ENCODE measurements at regions not wholly inside any gene's neighbourhood (a gene's known extent, or its start where the extent isn't known, plus 50 kb on each side); places are given as distances from the start of the nearest gene placed in this dataset.
"Not testable (repeated sequence)": the region's sequence is repeated elsewhere in the genome, so short reads cannot be mapped to it uniquely, and the experiment has no call there.

- no peak for ATAC-seq (ENCODE audit: low FRiP score)
- no peak for DNase-seq (ENCODE audit: low spot score)
- TF ChIP-seq, protein P1, sequence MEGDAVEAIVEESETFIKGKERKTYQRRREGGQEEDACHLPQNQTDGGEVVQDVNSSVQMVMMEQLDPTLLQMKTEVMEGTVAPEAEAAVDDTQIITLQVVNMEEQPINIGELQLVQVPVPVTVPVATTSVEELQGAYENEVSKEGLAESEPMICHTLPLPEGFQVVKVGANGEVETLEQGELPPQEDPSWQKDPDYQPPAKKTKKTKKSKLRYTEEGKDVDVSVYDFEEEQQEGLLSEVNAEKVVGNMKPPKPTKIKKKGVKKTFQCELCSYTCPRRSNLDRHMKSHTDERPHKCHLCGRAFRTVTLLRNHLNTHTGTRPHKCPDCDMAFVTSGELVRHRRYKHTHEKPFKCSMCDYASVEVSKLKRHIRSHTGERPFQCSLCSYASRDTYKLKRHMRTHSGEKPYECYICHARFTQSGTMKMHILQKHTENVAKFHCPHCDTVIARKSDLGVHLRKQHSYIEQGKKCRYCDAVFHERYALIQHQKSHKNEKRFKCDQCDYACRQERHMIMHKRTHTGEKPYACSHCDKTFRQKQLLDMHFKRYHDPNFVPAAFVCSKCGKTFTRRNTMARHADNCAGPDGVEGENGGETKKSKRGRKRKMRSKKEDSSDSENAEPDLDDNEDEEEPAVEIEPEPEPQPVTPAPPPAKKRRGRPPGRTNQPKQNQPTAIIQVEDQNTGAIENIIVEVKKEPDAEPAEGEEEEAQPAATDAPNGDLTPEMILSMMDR (IDR thresholded peaks at IDR 0.05) = no peak
These were observed 160.3 kb downstream of the MTHFS start for GRCh38 chr15:79736435-79737000.

GRCh38 chr15:79738143-79738542 is 158.7 kb downstream of the MTHFS start:
- TF ChIP-seq, protein P1 (IDR thresholded peaks at IDR 0.05) = no peak
- ATAC-seq (ENCODE audit: low FRiP score) (no peak), DNase-seq (ENCODE audit: low spot score) (no peak)

GRCh38 chr15:79740561-79740960 is 156.3 kb downstream of the MTHFS start:
- ATAC-seq (ENCODE audit: low FRiP score) (no peak), DNase-seq (ENCODE audit: low spot score) (no peak)
- TF ChIP-seq, protein P1 (IDR thresholded peaks at IDR 0.05) = no peak

- ATAC-seq (ENCODE audit: low FRiP score) = no peak
- TF ChIP-seq, protein P1 (IDR thresholded peaks at IDR 0.05) = no peak
- no peak for DNase-seq (ENCODE audit: low spot score)
These were observed 153.8 kb downstream of the MTHFS start for GRCh38 chr15:79743032-79743431.

GRCh38 chr15:79744485-79744884 is 152.3 kb downstream of the MTHFS start:
- not testable (repeated sequence) for ATAC-seq (ENCODE audit: low FRiP score); DNase-seq (ENCODE audit: low spot score)

DNA sequence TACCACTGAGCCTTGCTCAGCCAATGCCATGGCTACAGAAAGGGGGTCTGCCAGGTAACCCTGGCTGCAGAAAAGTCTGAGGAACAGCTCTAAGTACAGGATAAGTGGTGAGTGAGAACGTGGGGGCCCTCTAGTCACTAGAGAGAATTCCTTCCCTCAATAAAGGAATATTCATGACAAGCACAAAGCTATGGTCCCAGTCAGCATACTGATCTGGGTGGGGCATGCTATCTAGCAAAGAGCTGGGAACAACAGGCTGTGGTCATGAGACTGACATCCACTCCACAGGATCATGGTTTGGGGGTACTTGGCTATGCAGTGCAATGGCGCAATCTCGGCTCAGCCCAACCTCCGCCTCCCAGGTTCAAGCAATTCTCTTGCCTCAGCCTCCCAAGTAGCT is 140.4 kb downstream of the MTHFS start:
- ATAC-seq (ENCODE audit: low FRiP score) = no peak

DNA sequence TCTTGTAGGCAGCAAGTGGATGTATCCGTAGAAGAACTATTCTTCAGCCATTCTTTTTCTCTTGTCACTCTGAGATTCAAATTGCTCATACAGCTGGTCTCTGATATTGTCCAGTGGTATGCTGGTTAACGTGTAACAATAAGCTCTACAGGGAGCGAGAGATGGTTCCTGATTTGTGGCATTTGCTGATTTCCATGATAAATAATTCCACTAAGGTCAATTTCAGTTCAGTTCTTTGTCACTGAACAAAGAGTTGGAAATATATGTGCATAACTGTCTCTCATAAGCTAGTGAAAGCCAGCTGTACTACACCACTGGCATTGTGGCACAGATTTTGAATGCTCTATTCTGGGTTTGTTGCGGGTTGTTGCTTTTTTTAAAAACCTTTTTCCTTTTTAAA is 131.7 kb downstream of the MTHFS start:
- no peak for ATAC-seq (ENCODE audit: low FRiP score)
- TF ChIP-seq, protein P1 (IDR thresholded peaks at IDR 0.05) = no peak
- no peak for DNase-seq (ENCODE audit: low spot score)

More for the DNA sequence above, 140.4 kb downstream of the MTHFS start:
- DNase-seq (ENCODE audit: low spot score) = no peak
- TF ChIP-seq, protein P1 (IDR thresholded peaks at IDR 0.05) = no peak
